Common myeloid progenitor, CD34-positive (primary cell): ENCODE measurements at regions not wholly inside any gene's neighbourhood (a gene's known extent, or its start where the extent isn't known, plus 50 kb on each side); places are given as distances from the start of the nearest gene placed in this dataset.

ENCODE experiments used
- CTCF ChIA-PET: fragments of 350-600 bp; sonication (Branson Sonifier 250); formaldehyde crosslinking; loops from one replicate; lab custom pipeline; 2021; ENCODE audit warnings: antibody characterized with exemption; lab: Charles Lee
- POLR2A ChIA-PET: fragments of 350-600 bp; sonication (Branson Sonifier 250); formaldehyde crosslinking; loops from one replicate; lab custom pipeline; 2021; ENCODE audit warnings: antibody characterized with exemption; lab: Charles Lee
- DNase-seq, 3 donors: peaks; one replicate each; pipeline versions ENCODE4 v3.0.0 to v3.0.0-alpha.2; 2013
- H3K27ac ChIP-seq, 2 experiments: 1 replicate in 1 of 2; 2 replicates in 1 of 2; pipeline ENCODE4 v1.7.0; 2013; ENCODE audit warnings: inconsistent platforms in 2 of 2, low read length in 2 of 2, mild to moderate bottlenecking in 2 of 2, low read depth in 1 of 2, moderate library complexity in 1 of 2; ENCODE audit not compliant: severe bottlenecking in 2 of 2, insufficient read depth in 1 of 2, poor library complexity in 1 of 2
- H3K27me3 ChIP-seq, 5 experiments: replicated peaks in 2 of 5; 1 replicate in 3 of 5; 2 replicates in 2 of 5; pipeline versions ENCODE4 v1.6.1 to v1.7.0; 2013; ENCODE audit warnings: low read length in 4 of 5, mild to moderate bottlenecking in 2 of 5, moderate library complexity in 2 of 5, inconsistent platforms in 1 of 5; ENCODE audit not compliant: insufficient read depth in 5 of 5, control insufficient read depth in 4 of 5
- H3K36me3 ChIP-seq, 4 experiments: 1 replicate in 2 of 4; 2 replicates in 2 of 4; pipeline versions ENCODE4 v1.6.1 to v1.7.0; 2013; ENCODE audit warnings: low read length in 3 of 4, control low read depth in 1 of 4, mild to moderate bottlenecking in 1 of 4; ENCODE audit not compliant: control insufficient read depth in 4 of 4, insufficient read depth in 4 of 4
- H3K4me1 ChIP-seq, 4 experiments: 1 replicate in 3 of 4; 2 replicates in 1 of 4; pipeline versions ENCODE4 v1.6.1 to v1.7.1; 2013; ENCODE audit warnings: low read length in 3 of 4, mild to moderate bottlenecking in 3 of 4, control low read depth in 1 of 4, inconsistent platforms in 1 of 4, moderate library complexity in 1 of 4; ENCODE audit not compliant: control insufficient read depth in 4 of 4, insufficient read depth in 4 of 4; ENCODE audit errors: control extremely low read depth in 1 of 4
- H3K4me3 ChIP-seq, 7 experiments: 1 replicate in 4 of 7; 2 replicates in 3 of 7; pipeline versions ENCODE4 v1.5.1 to v1.7.0; 2013; ENCODE audit warnings: mild to moderate bottlenecking in 7 of 7, low read length in 6 of 7, moderate library complexity in 6 of 7, inconsistent platforms in 2 of 7, low read depth in 2 of 7, control low read depth in 1 of 7; ENCODE audit not compliant: insufficient read depth in 4 of 7, control insufficient read depth in 1 of 7; ENCODE audit errors: extremely low read depth in 1 of 7
- H3K9me3 ChIP-seq, 5 experiments: 1 replicate in 4 of 5; 2 replicates in 1 of 5; pipeline versions ENCODE4 v1.6.1 to v1.7.1; 2013; ENCODE audit warnings: low read length in 4 of 5, mild to moderate bottlenecking in 2 of 5, inconsistent platforms in 1 of 5, low read depth in 1 of 5, moderate library complexity in 1 of 5; ENCODE audit not compliant: control insufficient read depth in 4 of 5, insufficient read depth in 2 of 5; ENCODE audit errors: control extremely low read depth in 1 of 5
- WGBS: methylation state at CpG from one replicate; pipeline ENCODE4 v1.1.5; 2013; ENCODE audit not compliant: insufficient coverage; 5-methylcytosine and 5-hydroxymethylcytosine counted together

DNA sequence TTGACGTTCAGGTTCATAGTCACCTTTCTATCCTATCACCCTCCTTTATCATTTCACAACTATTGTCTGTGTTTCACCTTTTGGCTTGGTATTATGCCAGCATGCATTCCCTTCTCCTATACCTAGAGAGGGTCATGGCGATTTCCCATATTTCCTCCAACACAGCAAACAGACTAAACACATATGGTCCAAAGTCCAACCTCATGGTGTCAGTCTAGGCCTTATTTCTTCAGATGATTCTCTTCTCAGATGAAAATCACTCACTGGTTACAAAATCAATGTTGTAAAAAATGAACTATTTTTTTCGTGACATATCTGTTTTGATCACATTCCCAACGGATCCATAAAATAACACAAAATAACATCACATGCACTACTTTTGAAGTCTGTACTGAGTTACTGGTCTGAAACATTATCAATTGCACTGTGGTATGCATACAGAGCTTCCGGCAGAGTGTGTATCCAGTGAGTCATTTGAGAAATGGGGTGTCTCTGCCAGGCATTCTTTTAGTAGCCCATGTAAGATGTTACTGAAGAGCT is 204.8 kb upstream of the GALNT5 start:
- DNase-seq: no peak
- CTCF ChIA-PET: interaction anchor here (0.8 to 1.3 kb wide), 2 partner anchors 11 to 1683 kb away, joined by 3 to 4 read pairs; no protein-coding TSS in a partner anchor
- POLR2A ChIA-PET: no interaction called here
- Histone ChIP-seq H3K9me3 (no peaks in the 10 kb centered on the region), H3K4me3 (no peak overlapping the region), H3K4me1 (no peaks in the 10 kb centered on the region), H3K27me3 (no peaks in the 10 kb centered on the region), H3K36me3 (no peaks in the 10 kb centered on the region), H3K27ac (no peak overlapping the region)
- 89% methylated on average over 3 of the region's 5 CpGs for WGBS

DNA sequence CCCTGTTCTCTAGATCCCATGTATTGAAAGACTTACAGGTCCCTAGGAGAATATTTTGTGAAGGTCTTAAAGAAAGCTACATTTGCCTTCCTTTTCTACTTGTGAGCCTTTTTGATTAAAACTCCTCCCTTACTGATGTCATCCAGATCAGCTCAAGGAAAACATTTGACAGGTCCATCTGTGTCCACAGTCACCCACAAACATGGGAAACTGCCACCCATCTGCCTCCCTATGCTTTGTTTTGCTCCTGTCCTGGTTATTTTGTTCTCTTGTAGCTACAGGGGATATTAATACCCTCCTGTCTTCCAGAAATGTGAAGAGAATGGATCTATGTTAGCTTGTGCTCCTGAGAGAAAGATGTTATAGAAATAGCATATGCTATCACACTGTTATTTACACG is 203.6 kb upstream of the GALNT5 start:
- Histone ChIP-seq H3K4me3 (no peak overlapping the region), H3K27ac (no peak overlapping the region), H3K27me3 (peaks cover 0 to 3% (median 0%) of the 10 kb centered on the region in 5 experiments), H3K4me1 (no peaks in the 10 kb centered on the region), H3K9me3 (no peaks in the 10 kb centered on the region), H3K36me3 (no peaks in the 10 kb centered on the region)
- POLR2A ChIA-PET: no interaction called here
- no peak for DNase-seq
- CTCF ChIA-PET: interaction anchor here (1.1 to 1.3 kb wide), 2 partner anchors 12 to 1681 kb away, joined by 3 to 4 read pairs; no protein-coding TSS in a partner anchor
- WGBS: no CpG with 5 or more reads among the region's 1 CpG

DNA sequence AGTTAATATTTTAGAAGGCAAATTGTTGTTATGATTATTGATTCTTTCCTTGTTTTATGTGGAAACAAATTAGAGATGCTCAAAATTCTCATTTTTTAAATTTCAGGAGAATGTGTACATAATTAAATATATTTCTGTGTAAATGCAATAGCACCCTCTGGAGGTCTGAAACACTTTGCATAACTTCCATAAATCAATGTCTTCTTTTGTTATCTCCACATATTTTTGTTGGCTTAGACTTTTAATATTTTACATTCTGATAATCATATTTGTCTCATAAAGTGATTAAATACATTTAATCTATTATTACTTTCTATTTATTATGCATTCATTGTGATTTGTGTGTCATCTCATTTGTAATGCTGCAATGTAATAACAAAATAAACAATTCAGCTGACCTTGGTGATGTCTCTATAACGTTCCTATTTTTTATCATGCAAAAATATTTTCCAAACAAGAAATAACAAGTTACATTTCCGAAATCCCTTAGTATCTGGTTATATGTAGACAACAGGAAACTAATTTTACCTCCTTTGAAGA is 201.8 kb upstream of the GALNT5 start:
- no peak overlapping the region for H3K27ac ChIP-seq
- H3K4me1 ChIP-seq: no peaks in the 10 kb centered on the region
- POLR2A ChIA-PET: no interaction called here
- peaks cover 0 to 3% (median 0%) of the 10 kb centered on the region in 5 experiments for H3K27me3 ChIP-seq
- no peaks in the 10 kb centered on the region for H3K9me3 ChIP-seq
- WGBS: no CpG with 5 or more reads among the region's 2 CpGs
- no peak overlapping the region for H3K4me3 ChIP-seq
- CTCF ChIA-PET: interaction anchor here (0.8 to 0.9 kb wide), 2 partner anchors 138 to 452 kb away, joined by 3 to 4 read pairs; no protein-coding TSS in a partner anchor
- no peaks in the 10 kb centered on the region for H3K36me3 ChIP-seq
- DNase-seq: peak; percentile 6 to 43 (median 36)

DNA sequence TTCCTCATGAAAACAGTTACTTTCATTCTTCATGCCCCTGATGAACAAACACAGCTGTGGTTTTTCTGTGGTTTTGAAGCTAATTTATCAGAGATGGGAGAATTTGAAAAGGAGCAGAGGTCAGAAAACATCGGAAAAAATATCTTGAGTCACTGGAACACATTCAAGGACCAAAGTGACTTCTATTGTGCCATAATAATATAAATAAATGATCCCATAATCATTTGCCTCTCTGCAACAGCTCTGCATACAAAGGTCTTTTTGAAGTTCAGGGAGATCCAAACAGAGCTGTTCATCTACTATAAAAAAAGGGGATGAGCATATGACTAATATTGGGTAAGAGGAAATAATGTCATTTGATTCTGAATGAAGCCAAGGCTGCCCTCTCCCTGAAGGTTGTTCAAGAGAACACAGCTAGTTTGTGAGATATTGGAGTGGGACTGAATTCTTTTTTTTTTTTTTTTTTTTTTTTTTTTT is 201.3 kb upstream of the GALNT5 start:
- Histone ChIP-seq H3K36me3 (no peaks in the 10 kb centered on the region), H3K27ac (no peak overlapping the region), H3K4me3 (no peak overlapping the region), H3K27me3 (peaks cover 0 to 3% (median 0%) of the 10 kb centered on the region in 5 experiments), H3K4me1 (no peaks in the 10 kb centered on the region), H3K9me3 (no peaks in the 10 kb centered on the region)
- ChIA-PET POLR2A (no interaction called here), CTCF (interaction anchor here (0.8 to 0.9 kb wide), 2 partner anchors 138 to 453 kb away, joined by 3 to 4 read pairs; no protein-coding TSS in a partner anchor)
- peak in 2 of 3 donors; percentile 8 to 9 for DNase-seq
- no CpG with 5 or more reads among the region's 1 CpG for WGBS

DNA sequence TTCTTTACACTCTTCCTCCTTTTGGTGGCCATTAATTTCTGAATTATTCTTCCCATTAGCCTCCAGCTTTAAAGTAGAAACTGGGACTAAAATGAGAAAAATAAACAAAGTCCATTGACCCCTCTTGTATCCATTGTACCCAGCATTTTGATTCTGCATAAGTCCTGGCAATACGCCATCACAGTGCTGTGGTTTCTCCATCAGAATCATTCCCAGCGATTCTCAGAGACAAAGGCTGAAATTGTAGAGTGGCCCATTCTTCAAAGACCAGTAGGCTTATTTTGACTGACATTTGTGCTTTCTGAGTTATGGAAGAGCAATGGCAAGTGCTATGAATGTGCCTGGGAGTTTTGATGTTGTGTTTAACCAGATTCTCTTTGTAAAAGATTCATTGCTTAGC is 199.3 kb upstream of the GALNT5 start:
- Histone ChIP-seq H3K27ac (no peak overlapping the region), H3K27me3 (peaks cover 0 to 3% (median 0%) of the 10 kb centered on the region in 5 experiments), H3K9me3 (no peaks in the 10 kb centered on the region), H3K36me3 (no peaks in the 10 kb centered on the region), H3K4me1 (no peaks in the 10 kb centered on the region), H3K4me3 (no peak overlapping the region)
- WGBS: 100% methylated on average over 2 of the region's 2 CpGs
- CTCF ChIA-PET: interaction anchor here (0.8 to 1.0 kb wide), 2 partner anchors 269 to 1685 kb away, joined by 3 read pairs; no protein-coding TSS in a partner anchor
- no peak for DNase-seq
- POLR2A ChIA-PET: no interaction called here

DNA sequence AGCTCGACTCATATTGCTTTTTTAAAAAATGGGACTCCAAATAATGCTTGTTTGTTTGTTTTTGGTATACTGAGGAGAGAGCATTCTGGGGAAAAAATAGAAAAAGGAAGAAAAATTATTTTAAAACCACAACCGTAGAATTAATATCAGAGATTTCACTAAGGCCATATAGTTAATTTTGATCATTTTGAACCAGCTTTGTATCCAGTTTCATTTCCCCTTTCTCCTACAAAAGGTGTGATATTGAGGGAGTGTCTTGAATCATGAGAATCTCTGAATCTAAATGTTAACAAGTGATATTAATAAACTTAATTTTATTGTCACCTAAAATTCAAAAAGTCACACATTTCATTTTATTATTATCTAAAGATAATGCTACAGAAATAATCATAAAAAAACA is 198.5 kb upstream of the GALNT5 start:
- 100% methylated on average over 1 of the region's 2 CpGs for WGBS
- Histone ChIP-seq H3K9me3 (no peaks in the 10 kb centered on the region), H3K27ac (no peak overlapping the region), H3K4me1 (no peaks in the 10 kb centered on the region), H3K36me3 (no peaks in the 10 kb centered on the region), H3K27me3 (peaks cover 0 to 3% (median 0%) of the 10 kb centered on the region in 5 experiments), H3K4me3 (no peak overlapping the region)
- no peak for DNase-seq
- POLR2A ChIA-PET: no interaction called here
- CTCF ChIA-PET: no interaction called here

DNA sequence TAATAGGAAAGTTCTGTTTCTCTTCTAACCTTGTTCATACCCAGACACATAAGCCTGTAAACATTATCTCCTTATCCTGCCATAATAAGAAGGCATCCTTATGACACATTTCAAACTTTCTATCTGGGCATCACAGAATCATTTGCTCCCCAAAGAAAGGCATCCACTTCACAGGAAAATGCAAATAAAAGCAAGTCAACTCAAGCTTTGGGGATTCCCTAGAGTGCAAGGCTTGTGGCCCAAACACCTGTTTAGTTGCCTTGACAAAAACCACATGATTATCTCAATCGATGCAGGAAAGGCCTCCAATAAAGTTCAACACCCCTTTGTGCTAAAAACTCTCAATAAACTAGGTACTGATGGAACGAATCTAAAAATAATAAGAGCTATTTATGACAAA is 195.7 kb upstream of the GALNT5 start:
- H3K36me3 ChIP-seq: no peaks in the 10 kb centered on the region
- H3K4me3 ChIP-seq: no peak overlapping the region
- no peak overlapping the region for H3K27ac ChIP-seq
- peaks cover 0 to 3% (median 0%) of the 10 kb centered on the region in 5 experiments for H3K27me3 ChIP-seq
- ChIA-PET POLR2A (no interaction called here), CTCF (no interaction called here)
- DNase-seq: no peak
- no peaks in the 10 kb centered on the region for H3K9me3 ChIP-seq
- WGBS: 83% methylated on average over 1 of the region's 2 CpGs
- H3K4me1 ChIP-seq: no peaks in the 10 kb centered on the region
